Activated B cell treated with CpG ODN at 0.5 μM for 24 hours (primary cell): ENCODE measurements at regions not wholly inside any gene's neighbourhood (a gene's known extent, or its start where the extent isn't known, plus 50 kb on each side); places are given as distances from the start of the nearest gene placed in this dataset.

Experiments
- ATAC-seq: fragments of 200-7000 bp; cut with Tn5 transposase; one replicate; pipeline ENCODE4 v1.10.0; 2021; ENCODE audit warnings: low read depth, mild to moderate bottlenecking, moderate library complexity
- CTCF ChIA-PET: fragments of 350-600 bp; sonication (Branson Sonifier 250); formaldehyde crosslinking; loops from one replicate; lab custom pipeline; 2021; ENCODE audit warnings: antibody characterized with exemption; lab: Charles Lee
- POLR2A ChIA-PET: fragments of 350-600 bp; sonication (Branson Sonifier 250); formaldehyde crosslinking; loops from one replicate; lab custom pipeline; 2021; ENCODE audit warnings: antibody characterized with exemption; lab: Charles Lee
- DNase-seq: peaks from one replicate; pipeline ENCODE4 v3.0.0; 2022
- H3K27ac Mint-ChIP-seq: one replicate; pipeline ENCODE4 v1.8.0; 2020; ENCODE audit warnings: mixed read lengths
- H3K27me3 Mint-ChIP-seq: one replicate; pipeline ENCODE4 v1.8.0; 2021; ENCODE audit warnings: mixed read lengths
- H3K36me3 Mint-ChIP-seq: one replicate; pipeline ENCODE4 v1.8.0; 2021; ENCODE audit warnings: low read depth, mixed read lengths
- H3K4me1 Mint-ChIP-seq: one replicate; pipeline ENCODE4 v1.8.0; 2021; ENCODE audit warnings: mixed read lengths
- H3K4me3 Mint-ChIP-seq: one replicate; pipeline ENCODE4 v1.8.0; 2020; ENCODE audit warnings: mild to moderate bottlenecking, mixed read lengths
- H3K9me3 Mint-ChIP-seq: one replicate; pipeline ENCODE4 v1.8.0; 2020; ENCODE audit warnings: mixed read lengths
- intact Hi-C: fragments of 100-400 bp; cut with micrococcal nuclease; formaldehyde crosslinking; loops from one replicate; pipeline ENCODE4 v1.15.1; 2024
- TF ChIP-seq, protein P1 (sequence below): fragments of 200-600 bp; IDR thresholded peaks from one replicate; pipeline ENCODE4 v1.8.0; 2022; ENCODE audit warnings: antibody characterized with exemption, mild to moderate bottlenecking

- ChIA-PET POLR2A (no interaction called here), CTCF (no interaction called here)
- intact Hi-C loops, result no loop called here
- peaks cover 5% of the 10 kb centered on the region for H3K9me3 Mint-ChIP-seq
- H3K27me3 Mint-ChIP-seq, result no peaks in the 10 kb centered on the region
- H3K4me3 Mint-ChIP-seq, result no peak overlapping the region
- H3K27ac Mint-ChIP-seq, result no peak overlapping the region
- H3K4me1 Mint-ChIP-seq, result peaks cover 2% of the 10 kb centered on the region
- peaks cover 3% of the 10 kb centered on the region for H3K36me3 Mint-ChIP-seq
- no peak for DNase-seq
- TF ChIP-seq, protein P1, sequence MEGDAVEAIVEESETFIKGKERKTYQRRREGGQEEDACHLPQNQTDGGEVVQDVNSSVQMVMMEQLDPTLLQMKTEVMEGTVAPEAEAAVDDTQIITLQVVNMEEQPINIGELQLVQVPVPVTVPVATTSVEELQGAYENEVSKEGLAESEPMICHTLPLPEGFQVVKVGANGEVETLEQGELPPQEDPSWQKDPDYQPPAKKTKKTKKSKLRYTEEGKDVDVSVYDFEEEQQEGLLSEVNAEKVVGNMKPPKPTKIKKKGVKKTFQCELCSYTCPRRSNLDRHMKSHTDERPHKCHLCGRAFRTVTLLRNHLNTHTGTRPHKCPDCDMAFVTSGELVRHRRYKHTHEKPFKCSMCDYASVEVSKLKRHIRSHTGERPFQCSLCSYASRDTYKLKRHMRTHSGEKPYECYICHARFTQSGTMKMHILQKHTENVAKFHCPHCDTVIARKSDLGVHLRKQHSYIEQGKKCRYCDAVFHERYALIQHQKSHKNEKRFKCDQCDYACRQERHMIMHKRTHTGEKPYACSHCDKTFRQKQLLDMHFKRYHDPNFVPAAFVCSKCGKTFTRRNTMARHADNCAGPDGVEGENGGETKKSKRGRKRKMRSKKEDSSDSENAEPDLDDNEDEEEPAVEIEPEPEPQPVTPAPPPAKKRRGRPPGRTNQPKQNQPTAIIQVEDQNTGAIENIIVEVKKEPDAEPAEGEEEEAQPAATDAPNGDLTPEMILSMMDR, result no peak
- no peak for ATAC-seq
Observed at GRCh38 chr1:199466961-199467360, 560.5 kb upstream of the NR5A2 start.

- POLR2A ChIA-PET, result no interaction called here
- intact Hi-C loops, result no loop called here
- Mint-ChIP-seq H3K4me3 (no peak overlapping the region), H3K4me1 (peaks cover 4% of the 10 kb centered on the region), H3K27ac (no peak overlapping the region), H3K36me3 (no peaks in the 10 kb centered on the region), H3K27me3 (no peaks in the 10 kb centered on the region), H3K9me3 (no peaks in the 10 kb centered on the region)
- CTCF ChIA-PET, result no interaction called here
- no peak for ATAC-seq
- TF ChIP-seq, protein P1, result no peak
- no peak for DNase-seq
Observed at GRCh38 chr1:199472018-199472417, 555.5 kb upstream of the NR5A2 start.

DNA sequence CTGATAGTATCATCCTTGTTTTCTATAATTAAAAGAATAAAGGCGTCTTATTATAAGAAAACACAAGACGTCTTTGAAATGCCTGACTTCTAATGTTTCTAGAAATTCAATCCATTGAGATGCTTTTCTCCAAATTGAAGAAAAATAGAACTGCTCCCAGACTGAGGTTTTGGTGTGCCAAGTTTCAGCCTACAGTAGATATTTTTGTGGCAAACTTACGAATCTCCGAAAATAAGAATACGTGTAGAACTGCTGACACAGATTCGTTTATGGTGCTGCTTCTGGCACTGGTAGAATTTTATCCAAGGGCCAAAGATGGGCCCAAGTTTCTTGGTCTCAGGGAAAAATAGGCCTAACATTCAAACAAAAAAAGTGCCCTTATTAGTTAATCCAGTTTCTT, 554.5 kb upstream of the NR5A2 start:
- DNase-seq (no peak), ATAC-seq (no peak)
- intact Hi-C loops, result no loop called here
- Mint-ChIP-seq H3K27ac (no peak overlapping the region), H3K4me3 (no peak overlapping the region), H3K4me1 (peaks cover 2% of the 10 kb centered on the region), H3K9me3 (no peaks in the 10 kb centered on the region), H3K27me3 (no peaks in the 10 kb centered on the region), H3K36me3 (no peaks in the 10 kb centered on the region)
- TF ChIP-seq, protein P1, result no peak
- ChIA-PET CTCF (no interaction called here), POLR2A (no interaction called here)

- intact Hi-C loops, result no loop called here
- Mint-ChIP-seq H3K27ac (no peak overlapping the region), H3K4me1 (peaks cover 2% of the 10 kb centered on the region), H3K4me3 (no peak overlapping the region), H3K27me3 (no peaks in the 10 kb centered on the region), H3K9me3 (no peaks in the 10 kb centered on the region), H3K36me3 (no peaks in the 10 kb centered on the region)
- ATAC-seq (no peak), DNase-seq (no peak)
- TF ChIP-seq, protein P1, result no peak
- POLR2A ChIA-PET, result no interaction called here
- CTCF ChIA-PET, result no interaction called here
Observed at GRCh38 chr1:199474738-199475137, 552.8 kb upstream of the NR5A2 start.

DNA sequence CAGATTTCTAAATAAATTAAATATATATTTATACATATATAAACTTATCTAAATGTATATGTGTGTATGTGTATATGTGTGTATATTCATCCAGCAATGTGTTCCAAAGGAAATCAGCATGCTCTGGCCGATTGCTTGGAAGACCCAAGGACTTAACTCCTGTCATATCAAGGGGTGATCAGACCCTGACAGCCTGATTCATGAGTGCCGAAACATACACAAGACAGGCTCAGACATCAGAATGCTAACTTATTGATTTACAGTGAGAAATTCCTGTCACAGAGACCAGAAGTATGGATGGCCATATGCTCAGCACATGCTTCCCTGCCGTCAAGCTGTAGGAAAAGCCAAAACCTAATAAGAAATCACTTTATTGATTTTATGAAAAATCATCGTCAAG, 545.1 kb upstream of the NR5A2 start:
- no peak for ATAC-seq
- peaks cover 11% of the 10 kb centered on the region for H3K9me3 Mint-ChIP-seq
- no peaks in the 10 kb centered on the region for H3K36me3 Mint-ChIP-seq
- no peak overlapping the region for H3K27ac Mint-ChIP-seq
- no peaks in the 10 kb centered on the region for H3K4me1 Mint-ChIP-seq
- no peak for DNase-seq
- TF ChIP-seq, protein P1, result no peak
- ChIA-PET CTCF (no interaction called here), POLR2A (no interaction called here)
- no peaks in the 10 kb centered on the region for H3K27me3 Mint-ChIP-seq
- no peak overlapping the region for H3K4me3 Mint-ChIP-seq
- intact Hi-C loops, result no loop called here
